ENCODE measurements at regions not wholly inside any gene's neighbourhood (a gene's known extent, or its start where the extent isn't known, plus 50 kb on each side); places are given as distances from the start of the nearest gene placed in this dataset.

DNA sequence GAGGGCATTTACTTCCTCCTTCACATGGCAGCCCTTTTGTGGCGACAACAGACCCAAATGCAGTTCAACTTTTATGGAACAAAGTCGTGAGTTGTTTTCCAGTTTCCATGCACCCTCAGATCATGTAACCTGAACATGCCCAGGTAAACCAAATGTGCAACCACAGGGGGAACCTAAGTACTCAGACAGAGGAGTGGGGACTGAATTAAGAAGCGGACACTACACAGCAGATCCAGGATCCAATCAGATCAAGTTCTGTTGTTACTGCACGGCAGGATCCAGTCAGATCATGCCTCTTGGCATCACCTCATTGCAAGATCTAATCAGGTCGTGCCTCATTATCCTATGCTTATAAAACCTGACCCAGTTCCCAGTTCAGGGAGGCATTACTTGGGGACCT lies 115.7 kb downstream of the MATN1 start:
- no peak for DNase-seq

GRCh38 chr1:30606166-30606565 lies 117.2 kb downstream of the MATN1 start:
- DNase-seq: no peak

DNA sequence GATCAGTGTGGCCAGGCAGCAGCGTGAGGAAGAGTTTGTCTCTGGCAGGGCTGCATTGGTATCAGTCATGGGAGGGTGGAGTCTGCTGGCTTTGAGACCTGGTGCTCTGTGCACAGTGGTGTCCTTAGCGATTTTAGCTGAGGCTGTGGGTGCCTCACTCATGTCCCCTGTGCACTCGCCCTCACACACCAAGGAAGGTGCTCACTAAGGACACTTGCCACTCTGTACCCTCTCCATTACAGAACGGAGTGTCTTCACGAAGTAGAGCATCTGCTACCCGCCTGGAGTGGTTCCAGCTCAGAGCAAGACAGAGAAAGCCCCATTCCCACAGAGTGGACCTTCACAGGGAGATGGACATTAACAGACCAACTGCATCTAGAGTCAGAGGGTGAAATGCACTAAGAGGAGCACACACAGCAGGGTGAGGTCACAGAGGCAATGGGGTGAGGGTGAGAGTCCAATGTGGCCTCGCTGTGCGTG lies 117.9 kb downstream of the MATN1 start:
- DNase-seq: no peak

GRCh38 chr1:30604801-30605440 lies 118.5 kb downstream of the MATN1 start:
- no peak for DNase-seq

GRCh38 chr1:30603081-30603858 lies 120.1 kb downstream of the MATN1 start:
- no peak for DNase-seq

DNA sequence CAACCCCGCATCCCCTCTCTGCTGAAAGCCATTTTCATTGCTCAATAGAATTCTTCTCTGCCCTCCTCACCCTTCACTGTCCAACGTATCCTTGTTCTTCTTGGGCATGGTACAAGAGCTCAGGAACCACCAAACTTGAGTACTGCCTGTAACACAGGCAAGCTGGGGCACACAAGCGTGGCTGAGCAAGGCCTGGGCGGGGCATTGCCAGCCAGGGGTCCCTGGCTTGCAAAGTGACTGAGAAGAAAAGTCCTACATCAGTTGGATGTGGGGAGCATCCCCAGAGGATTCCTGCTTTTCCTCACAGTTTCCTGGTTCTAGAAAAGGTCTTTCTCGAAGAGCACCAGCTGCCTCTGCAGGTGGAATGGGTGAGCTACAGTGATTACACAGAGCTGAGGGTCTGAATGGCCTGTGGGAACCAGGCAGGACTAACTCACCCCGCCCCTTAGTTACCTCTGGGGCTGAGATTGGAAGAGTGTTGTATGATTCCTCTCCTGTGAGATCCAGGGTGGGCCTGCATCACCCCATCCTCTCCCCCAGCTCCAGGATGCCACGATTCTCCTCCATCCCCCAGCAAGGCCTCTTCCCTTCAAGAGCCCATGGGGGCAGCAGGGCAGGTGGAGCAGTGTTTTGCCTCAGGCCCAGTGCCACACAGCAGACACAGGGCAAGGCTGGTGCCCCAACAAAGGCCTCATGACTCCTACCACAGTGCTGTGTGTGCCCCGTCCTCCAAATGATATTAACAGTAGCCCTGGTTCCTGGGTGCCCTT lies 121.9 kb downstream of the MATN1 start:
- no peak for DNase-seq

- DNase-seq: no peak
Measured at GRCh38 chr1:30600706-30601105, 122.7 kb downstream of the MATN1 start.

DNA sequence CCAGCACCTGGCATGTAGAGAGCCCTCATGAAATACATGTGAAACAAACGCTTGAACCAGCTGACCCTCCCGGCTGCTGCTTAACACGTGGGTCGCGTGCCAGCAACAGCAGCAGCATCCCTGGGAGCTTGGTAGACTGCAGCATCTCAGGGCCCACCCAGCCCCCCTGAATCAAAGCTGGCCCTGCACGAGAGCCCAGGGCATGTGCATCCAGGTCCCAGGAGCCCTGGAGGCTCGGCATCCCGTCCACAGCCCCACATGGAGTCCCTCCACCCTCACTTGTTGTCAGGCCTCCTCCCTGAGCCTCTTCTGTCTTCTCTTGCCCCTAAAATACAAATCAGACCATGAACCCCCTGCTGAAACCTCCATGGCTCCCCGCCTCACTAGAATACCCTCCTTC lies 123.1 kb downstream of the MATN1 start:
- DNase-seq: no peak

GRCh38 chr1:30599721-30600120 lies 123.7 kb downstream of the MATN1 start:
- DNase-seq: no peak

DNA sequence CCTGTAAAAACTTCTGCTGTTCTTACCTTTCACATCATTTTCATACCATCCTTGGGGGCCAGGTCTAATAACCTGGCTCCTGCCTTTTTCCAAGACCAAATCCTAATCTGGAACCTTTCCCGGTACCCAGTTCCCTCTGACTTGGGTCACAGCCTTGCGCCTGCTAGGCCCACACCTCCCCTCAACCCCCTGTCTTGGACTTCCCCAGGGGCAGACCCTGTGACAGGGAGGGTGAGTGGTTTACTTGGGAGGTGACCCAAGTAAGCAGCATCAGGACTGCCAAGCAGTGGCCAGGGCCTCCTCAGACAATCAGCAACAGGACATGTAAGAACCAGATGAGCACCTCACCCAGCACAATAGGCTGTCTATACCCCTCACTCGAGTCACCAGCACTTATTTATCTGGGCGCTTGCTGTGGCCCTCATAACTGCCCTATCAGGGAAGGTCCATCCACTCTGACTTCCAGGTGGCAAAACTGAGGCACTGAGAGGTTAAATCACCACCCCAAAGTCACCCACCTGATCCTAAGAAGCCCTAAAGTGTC lies 124.7 kb downstream of the MATN1 start:
- DNase-seq: no peak

- no peak for DNase-seq
Measured at GRCh38 chr1:30597711-30598110, 125.7 kb downstream of the MATN1 start.

DNA sequence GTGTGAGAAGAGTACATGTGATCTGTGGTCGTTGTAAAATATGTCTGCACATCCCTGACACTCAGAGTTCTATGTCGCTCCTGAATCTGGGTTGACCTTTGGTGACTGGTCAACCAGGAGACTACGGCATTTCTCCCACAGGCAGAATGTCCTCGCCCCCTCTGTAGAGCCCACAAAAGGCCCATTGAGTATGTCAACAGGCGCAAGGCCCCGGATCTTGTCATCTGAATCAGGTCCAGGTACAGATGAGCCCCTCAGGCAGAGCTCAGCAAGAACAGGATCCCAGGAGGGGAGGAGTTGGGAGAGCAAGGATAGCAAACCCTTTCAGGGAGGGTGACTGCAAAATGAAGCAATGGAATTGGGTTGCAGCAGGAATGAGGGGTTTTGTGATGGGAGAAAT lies 126.5 kb downstream of the MATN1 start:
- DNase-seq: no peak

- no peak for DNase-seq
Measured at GRCh38 chr1:30596470-30596869, 126.9 kb downstream of the MATN1 start.

- no peak for DNase-seq
Measured at GRCh38 chr1:30589083-30589482, 134.3 kb downstream of the MATN1 start.

GRCh38 chr1:30588311-30589073 lies 134.9 kb downstream of the MATN1 start:
- no peak for DNase-seq

DNA sequence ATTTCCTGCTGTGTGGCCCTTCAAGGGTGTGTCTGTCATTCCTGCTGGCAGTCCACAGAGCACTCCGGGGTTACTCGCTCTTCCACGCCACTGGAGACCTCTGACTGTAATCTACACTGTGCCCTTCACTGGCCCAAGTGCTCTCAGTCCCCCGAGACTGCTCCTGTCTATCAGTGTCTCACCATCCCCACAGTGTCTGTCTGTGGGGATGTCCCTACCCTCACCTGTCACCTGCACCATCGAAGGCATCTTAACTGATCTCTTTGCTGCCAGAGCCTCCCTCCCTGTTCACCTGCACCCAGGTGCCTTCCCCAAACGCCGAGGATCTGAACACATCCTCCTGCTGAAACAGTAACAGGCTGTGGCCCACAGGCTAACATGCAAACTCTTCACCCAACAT lies 136.7 kb downstream of the MATN1 start:
- no peak for DNase-seq

GRCh38 chr1:30579580-30579979 lies 143.8 kb downstream of the MATN1 start:
- DNase-seq: no peak

DNA sequence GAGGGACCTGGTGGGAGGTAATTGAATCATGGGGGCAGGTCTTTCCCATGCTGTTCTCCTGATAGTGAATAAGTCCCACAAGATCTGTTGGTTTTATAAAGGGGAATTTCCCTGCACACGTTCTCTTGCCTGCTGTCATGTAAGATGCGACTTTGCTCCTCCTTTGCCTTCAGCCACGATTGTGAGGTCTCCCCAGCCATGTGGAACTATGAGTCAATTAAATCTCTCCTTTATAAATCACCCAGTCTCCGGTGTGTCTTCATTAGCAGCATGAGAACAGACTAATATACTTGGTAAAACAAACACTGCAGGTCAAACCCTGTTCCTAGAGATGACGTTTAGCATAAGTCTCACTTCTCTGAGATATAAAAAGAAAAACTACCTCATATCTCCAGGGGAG lies 148.3 kb downstream of the MATN1 start:
- no peak for DNase-seq

GRCh38 chr1:30572192-30572591 lies 151.2 kb downstream of the MATN1 start:
- no peak for DNase-seq

GRCh38 chr1:30571380-30571779 lies 152.0 kb downstream of the MATN1 start:
- no peak for DNase-seq

- DNase-seq: no peak
Measured at GRCh38 chr1:30569384-30569783, 154.0 kb downstream of the MATN1 start.

GRCh38 chr1:30562559-30562958 lies 160.8 kb downstream of the MATN1 start:
- no peak for DNase-seq

DNA sequence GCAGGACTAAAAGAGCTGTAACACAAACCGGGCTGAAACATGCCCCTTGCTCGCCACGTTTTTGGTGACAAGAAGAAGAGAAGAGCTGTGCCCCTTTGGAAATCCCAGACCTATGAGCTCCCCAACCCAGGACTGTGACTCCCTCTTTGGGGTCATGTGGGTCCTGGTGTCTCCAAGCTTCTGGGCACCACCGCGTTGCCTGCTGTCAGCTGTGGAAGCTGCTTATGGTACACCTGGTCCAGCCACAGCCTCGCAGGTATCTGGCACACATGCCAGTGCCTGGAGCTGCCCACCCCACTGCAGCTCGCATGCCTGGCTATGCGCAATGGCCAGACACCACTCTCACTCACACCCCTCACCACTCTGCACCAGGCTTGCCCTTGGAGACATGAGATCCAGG lies 171.8 kb downstream of the MATN1 start:
- DNase-seq: no peak
